ENCODE measurements at regions not wholly inside any gene's neighbourhood (a gene's known extent, or its start where the extent isn't known, plus 50 kb on each side); places are given as distances from the start of the nearest gene placed in this dataset.
"Not testable (repeated sequence)": the region's sequence is repeated elsewhere in the genome, so short reads cannot be mapped to it uniquely, and the experiment has no call there.

DNA sequence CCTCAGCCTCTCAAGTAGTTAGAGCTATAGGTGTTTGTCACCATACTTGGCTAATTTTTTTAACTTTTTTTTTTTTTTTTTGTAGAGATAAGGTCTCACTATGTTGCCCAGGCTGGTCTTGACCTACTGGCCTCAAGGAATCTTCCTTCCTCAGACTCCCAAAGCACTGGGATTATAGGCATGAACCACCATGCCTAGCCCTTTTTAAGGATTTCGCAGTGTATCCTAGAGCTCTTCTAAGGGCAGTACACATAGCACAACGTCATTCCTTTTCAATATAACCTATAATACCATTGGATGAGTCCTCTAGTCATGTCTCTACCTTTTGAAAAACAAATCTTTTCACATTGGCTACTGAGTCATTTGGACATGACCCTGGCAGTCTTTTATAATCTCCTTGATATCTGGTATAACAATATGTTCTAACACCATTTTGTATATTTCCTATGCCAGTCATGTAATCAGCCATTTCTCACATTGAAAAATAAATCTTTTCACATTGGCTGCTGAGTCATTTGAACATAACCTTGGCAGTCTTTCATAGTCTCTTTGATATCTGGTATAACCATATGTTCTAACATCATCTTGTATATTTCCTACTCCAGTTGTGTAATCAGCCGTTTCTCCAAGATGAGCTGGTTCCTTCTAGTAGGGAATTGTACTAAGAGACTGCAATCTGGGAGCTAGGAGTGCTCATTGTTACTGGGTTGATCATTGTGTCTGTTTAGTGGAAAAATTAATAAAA lies 944.7 kb downstream of the MCTP2 start:
- no peak for DNase-seq (ENCODE audit: low spot score)

DNA sequence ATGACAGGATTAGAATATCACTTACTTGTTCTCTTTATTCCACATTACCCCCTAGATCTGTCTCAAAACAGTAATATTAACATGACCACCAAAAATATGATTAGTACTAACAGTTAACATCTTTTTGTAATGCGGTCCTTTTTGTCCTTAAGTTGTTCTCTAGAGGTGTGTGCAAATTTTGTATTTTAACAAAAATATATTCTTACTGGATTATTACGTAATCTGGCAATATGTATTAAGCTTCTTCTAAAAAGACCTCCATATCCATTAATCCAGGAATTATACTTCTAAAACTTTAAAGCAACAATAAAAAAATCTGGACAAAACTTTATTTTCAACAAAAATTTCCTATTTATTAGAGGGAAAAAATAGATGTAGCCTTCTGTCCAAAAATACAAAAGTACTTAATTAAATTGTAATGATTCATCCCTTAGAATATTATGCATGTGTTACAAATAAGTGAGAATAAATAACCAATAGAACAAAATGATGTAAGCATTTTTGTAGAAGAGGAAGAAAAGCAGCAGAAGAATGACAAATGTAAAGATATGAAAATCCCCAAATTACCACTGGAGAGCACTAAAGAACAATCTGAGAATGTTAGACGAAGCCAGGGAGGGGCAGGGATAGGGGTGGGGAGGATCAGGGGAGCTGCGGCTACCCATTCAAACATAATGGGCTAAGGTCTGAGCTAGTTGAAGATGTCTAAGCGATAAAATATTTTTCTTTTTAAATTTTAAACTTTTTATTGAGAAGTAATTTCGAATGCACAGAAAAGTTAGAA lies 945.6 kb downstream of the MCTP2 start:
- no peak for DNase-seq (ENCODE audit: low spot score)

DNA sequence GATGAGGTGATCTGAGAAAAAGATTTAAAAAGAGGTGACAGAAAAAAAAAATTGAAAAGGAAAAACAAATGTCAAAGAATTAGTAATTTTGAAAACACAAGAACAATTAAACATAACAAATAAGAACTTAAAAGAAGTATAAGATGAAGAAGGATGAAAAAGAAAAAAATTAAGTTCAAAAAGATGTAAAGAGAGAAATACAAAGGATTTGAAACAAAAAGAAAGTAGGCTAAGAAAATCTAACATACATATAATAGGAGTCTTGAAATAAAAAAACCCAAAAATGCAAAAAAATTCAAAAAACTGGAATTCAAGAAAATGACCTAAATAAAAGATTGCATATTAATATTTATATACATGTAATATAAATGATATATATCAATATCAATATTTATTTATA lies 949.2 kb downstream of the MCTP2 start:
- no peak for DNase-seq (ENCODE audit: low spot score)

DNA sequence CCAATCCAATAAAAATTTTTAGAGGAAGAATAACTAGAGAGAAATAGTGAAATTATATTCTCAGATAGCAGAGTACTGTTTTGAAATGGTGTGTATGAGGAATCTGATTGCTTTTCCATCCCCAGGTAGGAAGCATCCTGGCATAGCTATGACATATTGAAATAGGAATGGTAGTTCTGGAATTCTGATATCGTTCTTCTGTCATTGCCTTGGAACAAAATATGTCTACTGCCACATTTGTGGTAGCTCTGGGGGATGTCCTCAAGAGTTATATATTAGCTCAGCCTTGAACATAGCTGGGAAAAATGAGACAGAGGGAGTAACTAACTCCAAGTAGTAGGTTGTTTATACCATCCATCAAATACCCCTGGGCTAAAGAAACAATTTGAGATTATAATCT lies 950.7 kb downstream of the MCTP2 start:
- no peak for DNase-seq (ENCODE audit: low spot score)

DNA sequence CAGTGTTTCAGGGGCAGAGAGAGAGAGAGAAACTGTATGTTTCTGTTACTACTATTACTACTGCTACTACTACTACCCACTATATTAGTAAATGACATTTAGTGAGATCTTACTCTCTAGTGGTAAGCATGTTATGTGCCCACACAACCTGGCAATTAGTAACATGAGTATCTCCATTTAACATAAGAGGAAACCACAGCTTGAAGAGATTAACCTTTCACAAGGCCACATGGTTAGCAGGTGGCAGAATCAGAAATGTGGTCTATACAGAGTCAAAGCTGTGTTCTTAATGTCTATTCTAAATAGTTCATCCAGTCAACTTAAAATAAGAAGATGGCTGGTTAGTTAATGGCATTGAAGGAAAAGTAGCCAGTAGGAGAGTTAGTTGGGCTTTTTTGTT lies 961.6 kb downstream of the MCTP2 start:
- DNase-seq (ENCODE audit: low spot score), result no peak

DNA sequence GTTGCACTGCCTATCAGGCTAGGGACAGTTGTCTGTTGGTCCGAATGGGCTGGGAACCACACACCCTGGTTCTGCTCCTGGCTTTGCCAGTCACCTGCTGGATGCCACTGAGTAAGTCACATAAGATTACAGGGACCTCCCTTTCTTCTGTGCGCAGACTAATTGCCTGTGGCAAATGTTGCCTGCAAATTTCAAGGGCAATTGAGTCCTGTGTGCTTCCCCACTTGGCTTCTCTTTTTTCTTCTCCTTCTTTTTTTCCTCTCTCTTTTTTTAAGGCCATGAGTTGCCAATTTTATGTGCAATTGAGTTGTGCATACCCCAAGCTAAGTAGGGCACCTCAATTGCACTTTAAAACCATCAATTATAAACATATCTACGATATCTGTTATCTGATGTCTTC lies 963.4 kb downstream of the MCTP2 start:
- no peak for DNase-seq (ENCODE audit: low spot score)

DNA sequence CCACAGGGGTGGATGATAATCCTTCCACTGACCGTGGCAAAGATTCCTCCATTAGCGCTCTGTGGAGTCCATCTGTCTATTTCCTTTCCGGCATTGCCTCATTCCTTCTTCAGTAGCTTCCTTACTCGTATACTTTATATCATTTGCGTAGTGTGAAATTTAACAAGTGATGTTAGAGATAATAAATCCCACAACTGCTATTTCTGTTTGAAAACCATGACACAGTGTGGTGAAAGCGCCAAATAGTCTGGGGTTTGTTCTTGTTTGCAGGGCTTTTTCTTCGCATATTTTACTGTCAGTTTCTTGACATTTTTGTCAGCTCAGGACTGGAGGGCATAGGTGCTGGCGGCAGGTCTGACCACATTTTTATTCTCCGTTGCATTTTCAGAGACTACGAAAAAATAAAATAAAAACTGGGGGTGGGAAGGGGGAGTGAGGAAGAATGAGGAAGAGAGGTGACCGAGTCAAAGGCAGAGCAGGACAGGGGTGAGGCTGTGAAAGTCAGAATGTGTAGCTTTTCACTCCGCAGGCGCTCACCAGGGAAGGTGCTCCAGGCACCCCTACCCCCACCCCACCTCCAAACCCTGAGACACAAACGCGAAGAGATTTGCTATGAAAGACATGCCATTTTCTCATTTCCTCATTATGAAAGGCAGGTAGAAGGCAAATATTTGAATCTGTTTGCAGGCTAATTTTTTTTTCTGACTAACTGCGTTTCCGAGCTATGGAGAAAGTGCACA lies 965.0 kb downstream of the MCTP2 start:
- no peak for DNase-seq (ENCODE audit: low spot score)

DNA sequence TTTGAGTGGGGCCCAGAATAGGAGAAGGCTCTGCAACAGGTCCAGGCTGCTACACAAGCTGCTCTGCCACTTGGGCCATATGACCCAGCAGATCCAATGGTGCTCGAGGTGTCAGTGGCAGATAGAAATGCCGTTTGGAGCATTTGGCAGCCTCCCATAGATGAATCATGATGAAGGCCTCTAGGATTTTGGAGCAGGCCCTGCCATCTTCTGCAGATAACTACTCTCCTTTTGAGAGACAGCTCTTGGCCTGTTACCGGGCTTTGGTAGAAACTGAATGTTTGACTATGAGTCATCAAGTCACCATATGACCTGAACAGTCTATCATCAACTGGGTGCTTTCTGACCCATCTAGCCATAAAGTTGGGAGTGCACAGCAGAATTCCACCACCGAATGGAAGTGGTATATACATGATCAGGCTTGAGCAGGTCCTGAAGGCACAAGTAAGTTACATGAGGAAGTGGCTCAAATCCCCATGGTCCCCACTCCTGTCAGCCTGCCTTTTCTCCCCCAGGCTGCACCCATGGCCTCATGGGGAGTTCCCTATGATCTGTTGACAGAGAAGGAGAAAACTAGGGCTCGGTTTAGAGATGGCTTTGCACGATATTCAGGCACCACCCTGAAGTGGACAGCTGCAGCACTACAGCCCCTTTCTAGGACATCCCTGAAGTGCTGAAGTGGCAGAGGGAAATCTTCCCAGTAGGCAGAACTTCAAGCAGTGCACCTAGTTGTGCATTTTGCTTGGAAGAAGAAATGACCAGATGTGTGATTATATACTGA lies 971.4 kb downstream of the MCTP2 start:
- DNase-seq (ENCODE audit: low spot score), result no peak

DNA sequence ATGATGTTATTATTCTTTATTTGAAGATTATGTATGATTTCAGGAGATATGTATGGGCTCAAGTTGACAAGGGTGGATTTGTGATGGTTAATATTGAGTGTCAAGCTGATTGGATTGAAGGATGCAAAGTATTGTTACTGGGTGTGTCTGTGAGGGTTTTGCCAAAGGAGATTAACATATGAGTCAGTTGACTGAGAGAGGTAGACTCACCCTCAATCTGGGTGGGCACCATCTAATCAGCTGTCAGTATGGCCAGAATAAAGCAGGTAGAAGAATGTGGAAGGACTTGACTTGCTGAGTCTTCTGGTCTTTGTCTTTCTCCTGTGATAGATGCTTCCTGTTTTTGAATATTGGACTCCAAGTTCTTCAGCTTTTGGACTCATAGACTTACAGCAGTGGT lies 973.7 kb downstream of the MCTP2 start:
- no peak for DNase-seq (ENCODE audit: low spot score)

DNA sequence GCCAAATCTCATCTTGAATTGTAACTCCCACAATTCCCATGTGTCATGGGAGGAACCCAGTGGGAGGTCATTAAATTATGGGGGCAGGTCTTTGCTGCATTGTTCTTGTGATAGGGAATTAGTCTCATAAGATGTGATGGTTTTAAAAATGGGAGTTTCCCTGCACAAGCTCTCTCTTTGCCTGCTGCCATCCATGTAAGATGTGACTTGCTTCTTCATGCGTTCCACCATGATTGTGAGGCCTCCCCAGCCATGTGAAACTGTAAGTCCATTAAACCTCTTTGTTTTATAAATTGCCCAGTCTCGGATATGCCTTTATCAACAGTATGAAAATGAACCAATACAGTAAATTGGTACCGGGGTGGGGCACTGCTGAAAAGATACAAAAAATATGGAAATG lies 974.5 kb downstream of the MCTP2 start:
- DNase-seq (ENCODE audit: low spot score), result not testable (repeated sequence)

DNA sequence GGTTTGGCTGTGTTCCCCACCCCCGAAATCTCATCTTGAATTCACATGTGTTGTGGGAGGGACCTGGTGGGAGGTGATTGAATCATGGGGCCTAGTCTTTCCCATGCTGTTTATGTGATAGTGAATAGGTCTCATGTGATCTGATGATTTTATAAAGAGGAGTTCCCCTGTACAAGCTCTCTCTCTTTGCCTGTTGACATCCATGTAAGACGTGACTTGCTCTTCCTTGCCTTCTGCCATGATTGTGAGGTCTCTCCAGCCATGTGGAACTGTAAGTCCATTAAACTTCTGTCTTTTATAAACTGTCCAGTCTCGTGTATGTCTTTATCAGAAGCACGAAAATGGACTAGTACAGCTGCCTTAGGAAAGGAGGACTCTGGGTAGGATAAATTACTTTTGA lies 976.7 kb downstream of the MCTP2 start:
- DNase-seq (ENCODE audit: low spot score), result no peak

DNA sequence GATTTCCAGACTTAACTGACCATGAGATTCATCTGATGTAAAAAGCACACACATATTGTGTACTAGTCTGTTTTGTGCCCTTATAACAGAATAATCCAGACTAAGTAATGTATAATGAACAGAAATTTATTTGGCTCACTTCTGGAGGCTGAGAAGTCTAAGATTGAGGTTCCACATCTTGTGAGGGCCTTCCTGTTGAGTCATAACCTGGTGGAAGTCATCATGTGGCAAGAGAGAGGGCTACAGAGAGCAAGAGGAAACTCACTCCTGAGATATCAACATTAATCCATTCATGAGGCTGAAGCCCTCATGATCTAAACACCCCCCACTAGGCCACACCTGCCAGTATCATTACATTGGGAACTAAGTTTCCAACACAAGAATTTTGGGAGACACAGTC lies 977.6 kb downstream of the MCTP2 start:
- DNase-seq (ENCODE audit: low spot score), result no peak

DNA sequence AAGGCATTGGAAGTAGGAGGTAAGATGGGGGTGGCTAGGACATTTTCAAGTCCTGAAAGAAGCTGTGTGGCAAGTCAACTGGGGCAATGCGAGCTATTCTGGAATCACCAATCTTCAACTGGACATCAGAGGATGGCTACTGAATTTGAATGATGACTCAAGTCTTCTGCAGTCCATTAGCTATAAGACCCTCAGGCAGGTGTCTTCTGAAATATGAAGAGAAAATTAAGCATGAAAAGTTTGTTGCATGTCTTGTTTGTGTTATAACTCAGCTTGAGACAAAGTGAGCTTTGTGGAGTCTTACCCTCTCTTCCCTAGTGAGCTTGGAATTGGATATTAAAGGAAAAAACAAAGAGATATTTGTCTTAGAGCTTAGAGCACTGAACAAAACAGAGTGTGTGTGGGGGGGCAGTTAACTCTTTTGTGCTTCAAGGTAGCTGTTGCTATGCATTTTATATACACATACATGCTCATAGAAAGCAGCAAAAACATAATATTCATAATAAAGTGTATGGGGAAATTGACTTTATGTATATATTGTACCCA lies 979.1 kb downstream of the MCTP2 start:
- no peak for DNase-seq (ENCODE audit: low spot score)

DNA sequence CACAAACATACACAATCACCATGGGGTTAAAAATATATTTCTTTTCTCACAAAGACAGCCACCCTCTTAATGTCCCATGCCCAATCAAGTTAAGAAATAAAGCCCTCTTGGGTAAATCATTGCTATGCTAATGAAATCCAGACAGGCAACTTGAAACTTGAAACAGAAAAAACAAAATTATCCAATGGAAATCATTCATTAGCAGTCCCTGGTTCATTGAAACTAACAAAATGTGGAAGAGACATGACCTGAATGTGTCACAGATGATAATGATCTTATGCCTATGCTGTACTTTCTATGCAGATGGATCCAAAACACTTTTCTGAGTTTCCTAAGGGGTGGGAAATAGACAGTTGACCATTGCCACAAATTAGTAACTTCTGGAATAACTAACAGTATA lies 983.7 kb downstream of the MCTP2 start:
- DNase-seq (ENCODE audit: low spot score), result no peak

DNA sequence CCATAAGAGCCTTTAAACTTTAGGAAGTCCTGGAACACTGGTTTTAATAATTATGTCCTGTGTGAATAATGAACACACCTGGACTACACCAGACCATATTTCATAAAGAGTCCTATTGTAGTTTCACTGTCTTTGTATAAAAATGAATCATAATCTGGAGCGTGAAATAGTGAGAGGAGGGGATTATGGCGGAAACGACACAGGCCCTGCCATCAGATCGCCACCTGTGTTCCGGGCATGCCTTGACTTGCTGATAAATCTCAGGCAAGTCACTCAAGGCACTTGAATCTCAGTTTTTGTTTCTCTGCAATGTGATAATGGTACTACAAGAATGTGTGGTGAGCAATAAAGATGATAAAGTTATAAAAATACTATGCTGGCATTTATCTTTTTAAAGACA lies 995.5 kb downstream of the MCTP2 start:
- no peak for DNase-seq (ENCODE audit: low spot score)

DNA sequence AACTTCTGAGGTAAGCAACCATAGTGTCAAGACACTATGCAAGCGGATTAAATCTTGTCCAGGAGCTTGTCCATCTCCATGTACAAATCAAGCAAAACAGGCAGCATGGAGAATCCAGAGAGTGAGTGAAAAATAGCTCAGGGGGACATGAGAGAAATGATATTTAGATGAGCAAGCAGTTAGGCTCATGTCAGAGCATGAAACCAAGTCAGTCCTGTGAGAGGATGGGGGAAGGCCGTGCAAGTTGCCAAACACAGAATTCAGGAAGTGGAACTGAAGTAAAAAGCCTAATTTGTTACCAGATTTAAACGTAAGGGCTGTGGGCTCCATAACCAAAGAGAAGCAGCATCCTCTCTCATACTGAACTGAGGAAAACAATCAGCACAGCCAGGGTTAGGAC lies 995.9 kb downstream of the MCTP2 start:
- DNase-seq (ENCODE audit: low spot score), result no peak

DNA sequence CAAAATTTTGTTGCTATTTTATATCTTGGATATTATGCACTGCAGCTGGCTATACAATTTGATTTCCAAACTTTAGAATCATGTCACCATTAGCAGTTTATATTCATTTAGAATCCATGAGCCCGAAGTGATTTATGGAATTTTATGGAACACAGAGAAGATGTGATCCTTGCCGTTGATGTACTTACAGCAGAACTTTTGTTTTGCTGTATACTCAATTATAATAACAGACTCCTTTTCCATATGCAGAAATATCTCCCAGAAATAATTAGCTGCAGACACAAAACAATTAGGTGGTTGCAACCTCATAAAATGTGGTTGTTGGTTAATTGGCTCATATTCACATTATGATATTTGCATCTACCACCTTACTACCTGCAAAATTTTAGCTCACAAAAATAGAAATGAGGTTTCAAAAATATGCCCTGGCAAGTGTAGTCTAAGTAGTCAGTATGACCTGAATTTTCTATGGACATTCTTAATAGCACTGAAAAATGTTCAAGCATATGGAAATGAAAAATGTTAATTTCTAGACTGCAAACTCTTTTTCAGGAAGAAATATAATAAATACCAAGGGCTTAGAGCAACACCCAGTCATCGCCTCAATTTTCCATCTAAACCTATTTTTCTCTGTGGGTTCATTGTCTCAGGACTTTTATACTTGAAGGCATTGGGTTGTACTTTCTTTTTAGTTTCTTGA lies 997.6 kb downstream of the MCTP2 start:
- DNase-seq (ENCODE audit: low spot score), result no peak

DNA sequence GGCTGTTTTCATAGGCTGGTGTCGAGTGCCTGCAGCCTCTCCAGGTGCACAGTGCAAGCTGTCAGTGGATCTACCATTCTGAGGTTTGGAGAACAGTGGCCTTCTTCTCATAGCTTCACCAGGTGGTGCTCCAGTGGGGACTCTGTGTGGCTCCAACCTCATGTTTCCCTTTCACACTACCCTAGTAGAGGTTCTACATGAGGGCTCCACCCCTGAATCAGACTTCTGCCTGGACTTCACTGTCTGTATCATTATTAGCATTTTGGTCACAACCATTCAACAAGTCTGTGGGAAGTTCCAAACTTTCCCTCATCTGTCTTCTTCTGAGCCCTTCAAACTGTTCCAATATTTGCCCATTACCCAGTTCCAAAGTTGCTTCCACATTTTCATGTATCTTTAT lies 1003.7 kb downstream of the MCTP2 start:
- DNase-seq (ENCODE audit: low spot score), result no peak

DNA sequence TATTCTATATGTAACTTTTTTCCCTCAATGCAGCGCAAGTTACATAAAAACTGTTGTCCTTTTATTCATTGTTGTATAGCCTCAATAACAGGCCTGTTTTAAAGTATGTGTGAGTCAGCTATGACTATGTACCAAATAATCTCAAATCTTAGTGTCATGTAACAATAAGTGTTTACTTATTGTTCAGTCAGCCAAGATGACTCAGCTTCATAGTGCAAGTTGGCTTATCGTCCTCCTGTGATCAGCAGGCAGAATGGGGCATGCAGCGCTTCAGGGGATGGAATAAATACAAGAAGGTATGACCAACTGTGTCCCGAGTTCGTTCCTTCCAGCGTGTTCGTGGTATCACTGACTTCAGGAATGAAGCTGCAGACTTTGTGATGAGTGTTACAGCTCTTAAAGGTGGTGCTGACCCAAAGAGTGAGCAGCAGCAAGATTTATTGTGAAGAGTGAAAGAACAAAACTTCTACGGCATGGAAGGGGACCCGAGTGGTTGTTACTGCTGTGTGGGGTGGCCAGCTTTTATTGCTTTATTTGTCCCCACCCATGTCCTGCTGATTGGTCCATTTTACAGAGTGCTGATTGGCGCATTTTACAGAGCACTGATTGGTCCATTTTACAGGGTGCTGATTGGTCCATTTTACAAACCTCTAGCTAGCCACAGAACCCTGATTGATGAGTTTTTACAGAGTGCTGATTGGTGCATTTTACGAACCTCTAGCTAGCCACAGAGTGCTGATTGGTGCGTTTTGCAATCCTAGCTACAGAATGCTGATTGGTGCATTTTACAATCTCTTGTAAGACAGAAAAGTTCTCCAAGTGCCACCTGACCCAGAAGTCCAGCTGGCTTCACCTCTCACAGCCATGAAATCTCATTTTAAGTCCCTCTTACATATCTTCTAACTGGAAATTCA lies 1016.0 kb downstream of the MCTP2 start:
- no peak for DNase-seq (ENCODE audit: low spot score)

DNA sequence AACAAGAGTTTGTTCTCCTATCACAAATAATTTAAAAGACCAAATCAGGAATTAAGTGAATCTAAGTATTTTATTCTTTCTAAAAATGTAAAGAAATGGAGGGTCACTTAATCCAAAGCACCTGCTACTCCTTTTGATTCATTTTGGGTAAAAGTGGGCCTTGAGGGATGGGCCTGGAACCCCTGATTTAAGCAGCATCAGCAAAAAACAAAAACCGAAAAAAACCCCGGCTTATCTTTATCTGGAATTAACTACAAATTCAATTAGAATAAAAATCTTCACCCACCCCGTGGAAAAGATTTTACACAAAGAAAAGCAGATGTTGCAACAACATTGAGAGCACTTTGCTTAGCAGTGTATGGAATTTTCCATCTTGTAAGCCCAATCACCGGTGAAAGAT lies 1018.2 kb downstream of the MCTP2 start:
- no peak for DNase-seq (ENCODE audit: low spot score)
